Esophagus squamous epithelium (tissue), 5 donors: ENCODE measurements at regions not wholly inside any gene's neighbourhood (a gene's known extent, or its start where the extent isn't known, plus 50 kb on each side); places are given as distances from the start of the nearest gene placed in this dataset.
"Not testable (repeated sequence)": the region's sequence is repeated elsewhere in the genome, so short reads cannot be mapped to it uniquely, and the experiment has no call there.

ENCODE experiments used
- DNase-seq: peaks from one replicate; lab custom pipeline; 2025; lab: John Stamatoyannopoulos, UW
- H3K27ac ChIP-seq, 4 donors: fragments of 200-600 bp; sonication (generic); one replicate each; pipeline ENCODE4 v1.5.1; 2016 to 2019; ENCODE audit warnings: mild to moderate bottlenecking in 1 of 4
- H3K27me3 ChIP-seq, 4 donors: fragments of 200-600 bp; sonication (generic); 1 replicate in 3 of 4; 2 replicates in 1 of 4; pipeline versions ENCODE4 v1.5.1 to v1.6.0; 2017 to 2021; ENCODE audit warnings: antibody characterized with exemption in 1 of 4
- H3K36me3 ChIP-seq, 3 donors: fragments of 200-600 bp; sonication (generic); one replicate each; pipeline ENCODE4 v1.5.1; 2016 to 2019
- H3K4me1 ChIP-seq, 3 donors: fragments of 200-600 bp; sonication (generic); one replicate each; pipeline ENCODE4 v1.5.1; 2017 to 2019
- H3K4me3 ChIP-seq, 4 donors: fragments of 200-600 bp; sonication (generic); 1 replicate in 3 of 4; 2 replicates in 1 of 4; pipeline ENCODE4 v1.5.1; 2016 to 2019; ENCODE audit warnings: mild to moderate bottlenecking in 2 of 4, moderate library complexity in 1 of 4
- H3K9me3 ChIP-seq, 3 donors: fragments of 200-600 bp; sonication (generic); one replicate each; pipeline ENCODE4 v1.5.1; 2016 to 2019
- POLR2A ChIP-seq, 4 donors: fragments of 450-650 bp; IDR thresholded peaks; one replicate each; pipeline ENCODE4 v1.6.1; 2017; ENCODE audit warnings: antibody characterized with exemption in 4 of 4, mild to moderate bottlenecking in 4 of 4, moderate library complexity in 3 of 4
- WGBS, 2 donors: methylation state at CpG; one replicate each; pipeline ENCODE4 v1.1.5; 2018; 5-methylcytosine and 5-hydroxymethylcytosine counted together
- intact Hi-C: fragments of 100-400 bp; cut with DNase I; formaldehyde crosslinking; loops from one replicate; pipeline ENCODE4 v1.15.0; 2022
- TF ChIP-seq, protein P1 (sequence below), 6 experiments: fragments of 450-650 bp in 4 of 6; fragments of 200-600 bp in 2 of 6; sonication (generic) in 2 of 6; IDR thresholded peaks; one replicate each; pipeline ENCODE4 v1.5.1; 2016 to 2019; ENCODE audit warnings: antibody characterized with exemption in 6 of 6, mild to moderate bottlenecking in 4 of 6, moderate library complexity in 4 of 6
- donor health status: DM: yes; HTN: yes; CAD: no.

DNA sequence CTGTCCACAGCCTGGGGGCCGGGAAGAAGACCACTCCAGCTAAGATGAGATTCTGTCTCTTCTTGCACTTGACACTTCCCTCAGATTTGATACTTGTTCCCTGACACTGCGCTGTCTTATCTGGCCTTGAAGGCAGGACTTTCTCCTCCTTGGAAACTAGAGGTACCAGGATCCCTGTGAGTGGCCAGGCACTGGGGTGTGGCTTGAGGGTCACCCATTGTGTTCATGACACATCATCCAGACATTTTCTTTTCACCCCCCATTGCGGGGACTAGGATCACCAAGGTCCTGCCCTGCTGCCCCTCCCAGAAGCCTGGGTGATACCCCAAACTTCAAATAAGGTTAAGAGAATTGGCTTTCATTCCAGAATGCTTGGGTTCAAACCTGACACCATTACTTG lies 103.3 kb downstream of the NDFIP1 start:
- Histone ChIP-seq H3K36me3 (no peaks in the 10 kb centered on the region), H3K9me3 (no peaks in the 10 kb centered on the region), H3K4me3 (no peak overlapping the region), H3K27me3 (no peaks in the 10 kb centered on the region), H3K4me1 (peaks cover 0 to 13% (median 4%) of the 10 kb centered on the region in 3 donors), H3K27ac (no peak overlapping the region)
- TF ChIP-seq, protein P1, sequence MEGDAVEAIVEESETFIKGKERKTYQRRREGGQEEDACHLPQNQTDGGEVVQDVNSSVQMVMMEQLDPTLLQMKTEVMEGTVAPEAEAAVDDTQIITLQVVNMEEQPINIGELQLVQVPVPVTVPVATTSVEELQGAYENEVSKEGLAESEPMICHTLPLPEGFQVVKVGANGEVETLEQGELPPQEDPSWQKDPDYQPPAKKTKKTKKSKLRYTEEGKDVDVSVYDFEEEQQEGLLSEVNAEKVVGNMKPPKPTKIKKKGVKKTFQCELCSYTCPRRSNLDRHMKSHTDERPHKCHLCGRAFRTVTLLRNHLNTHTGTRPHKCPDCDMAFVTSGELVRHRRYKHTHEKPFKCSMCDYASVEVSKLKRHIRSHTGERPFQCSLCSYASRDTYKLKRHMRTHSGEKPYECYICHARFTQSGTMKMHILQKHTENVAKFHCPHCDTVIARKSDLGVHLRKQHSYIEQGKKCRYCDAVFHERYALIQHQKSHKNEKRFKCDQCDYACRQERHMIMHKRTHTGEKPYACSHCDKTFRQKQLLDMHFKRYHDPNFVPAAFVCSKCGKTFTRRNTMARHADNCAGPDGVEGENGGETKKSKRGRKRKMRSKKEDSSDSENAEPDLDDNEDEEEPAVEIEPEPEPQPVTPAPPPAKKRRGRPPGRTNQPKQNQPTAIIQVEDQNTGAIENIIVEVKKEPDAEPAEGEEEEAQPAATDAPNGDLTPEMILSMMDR (IDR thresholded peaks at IDR 0.05), result no peak
- no peak for TF ChIP-seq POLR2A (IDR thresholded peaks at IDR 0.05)
- WGBS, 2 donors, result 72 to 82% methylated on average over 3 of the region's 3 CpGs
- intact Hi-C loops, result no loop called here
- no peak for DNase-seq

DNA sequence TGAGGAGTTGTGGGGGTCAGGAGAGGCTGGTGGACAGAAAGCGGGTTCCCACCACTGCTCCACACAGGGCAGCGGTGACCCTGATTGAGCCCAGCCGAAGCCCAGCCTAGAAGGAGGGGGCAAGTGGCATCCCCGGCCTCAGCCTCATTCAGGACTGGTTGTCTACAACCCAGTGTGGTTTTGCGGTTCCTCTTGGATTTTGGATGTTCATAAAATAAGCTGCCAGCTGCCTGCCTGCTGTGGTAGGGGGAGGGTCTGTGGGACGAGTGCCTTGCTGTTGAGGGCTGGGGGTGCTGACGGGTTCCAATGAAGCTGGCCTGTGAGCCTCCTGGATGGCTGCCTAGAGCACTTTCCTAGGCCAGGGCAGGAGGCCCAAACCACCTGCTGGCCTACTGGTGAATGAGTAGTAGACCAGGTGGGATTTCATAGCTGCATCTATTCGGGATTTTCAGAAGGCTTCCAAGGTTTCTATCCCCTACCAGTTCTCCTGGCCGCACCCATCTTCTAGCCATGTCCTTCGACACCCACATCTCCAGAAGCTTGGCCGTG lies 102.4 kb downstream of the NDFIP1 start:
- Histone ChIP-seq H3K27me3 (no peaks in the 10 kb centered on the region), H3K4me3 (no peak overlapping the region), H3K36me3 (no peaks in the 10 kb centered on the region), H3K4me1 (peaks cover 0 to 4% (median 0%) of the 10 kb centered on the region in 3 donors), H3K9me3 (no peaks in the 10 kb centered on the region), H3K27ac (no peak overlapping the region)
- intact Hi-C loops, result no loop called here
- 93 to 94% methylated on average over 9 of the region's 11 CpGs for WGBS, 2 donors
- TF ChIP-seq, protein P1 (IDR thresholded peaks at IDR 0.05), result no peak
- TF ChIP-seq POLR2A (IDR thresholded peaks at IDR 0.05), result no peak
- DNase-seq, result no peak

DNA sequence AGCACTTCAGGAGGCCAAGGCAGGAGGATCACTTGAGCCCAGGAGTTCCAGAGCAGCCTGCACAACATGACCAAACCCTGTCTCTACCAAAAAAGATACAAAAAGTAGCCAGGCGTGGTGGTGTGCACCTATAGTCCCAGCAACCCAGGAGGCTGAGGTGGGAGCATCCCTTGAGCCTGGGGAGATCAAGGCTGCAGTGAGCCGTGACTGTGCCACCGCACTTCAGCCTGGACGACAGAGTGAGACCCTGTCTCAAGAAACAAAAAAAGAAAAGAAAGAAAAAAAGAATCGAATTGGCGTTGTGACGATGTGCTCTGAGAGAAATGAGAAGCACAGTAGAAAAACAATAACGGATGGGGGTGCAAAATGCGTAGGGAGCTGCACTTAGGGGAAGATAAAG lies 101.4 kb downstream of the NDFIP1 start:
- WGBS, 2 donors, result 82 to 95% methylated on average over 9 of the region's 9 CpGs

DNA sequence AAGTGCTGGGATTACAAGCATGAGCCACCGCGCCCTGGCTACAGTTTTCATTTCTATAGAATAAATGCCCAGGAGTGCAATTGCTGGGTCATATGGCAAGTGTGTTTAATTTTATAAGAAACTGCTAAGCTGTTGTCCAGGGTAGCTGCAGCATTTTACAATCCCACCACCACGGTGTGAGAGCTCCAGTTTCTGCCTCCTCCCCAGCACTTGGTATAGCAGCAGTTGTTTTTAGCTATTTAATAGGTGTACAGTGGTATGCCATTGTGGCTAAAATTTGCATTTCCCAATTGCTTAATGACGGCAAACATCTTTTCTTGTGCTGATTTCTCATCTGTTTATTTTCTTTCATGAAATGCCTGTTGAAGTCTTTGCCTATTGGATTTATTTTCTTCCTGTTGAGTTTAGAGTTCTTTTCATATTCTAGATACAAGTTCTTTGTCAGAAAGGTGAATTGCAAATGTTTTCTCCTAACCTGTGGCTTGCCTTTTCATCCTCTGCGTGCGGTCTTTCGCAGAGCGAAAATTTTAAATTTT lies 100.3 kb downstream of the NDFIP1 start:
- Histone ChIP-seq H3K9me3 (no peaks in the 10 kb centered on the region), H3K4me3 (no peak overlapping the region), H3K36me3 (no peaks in the 10 kb centered on the region), H3K27me3 (no peaks in the 10 kb centered on the region), H3K27ac (no peak overlapping the region), H3K4me1 (no peaks in the 10 kb centered on the region)
- intact Hi-C loops, result no loop called here
- no peak for DNase-seq
- 76 to 79% methylated on average over 8 of the region's 8 CpGs for WGBS, 2 donors
- TF ChIP-seq, protein P1 (IDR thresholded peaks at IDR 0.05), result no peak
- TF ChIP-seq POLR2A (IDR thresholded peaks at IDR 0.05), result no peak

More for the DNA sequence above, 101.4 kb downstream of the NDFIP1 start:
- Histone ChIP-seq H3K27ac (no peak overlapping the region), H3K4me1 (no peaks in the 10 kb centered on the region), H3K4me3 (no peak overlapping the region), H3K27me3 (no peaks in the 10 kb centered on the region), H3K36me3 (no peaks in the 10 kb centered on the region), H3K9me3 (no peaks in the 10 kb centered on the region)
- TF ChIP-seq POLR2A (IDR thresholded peaks at IDR 0.05), result no peak
- TF ChIP-seq, protein P1 (IDR thresholded peaks at IDR 0.05), result no peak
- intact Hi-C loops, result no loop called here
- DNase-seq, result no peak

DNA sequence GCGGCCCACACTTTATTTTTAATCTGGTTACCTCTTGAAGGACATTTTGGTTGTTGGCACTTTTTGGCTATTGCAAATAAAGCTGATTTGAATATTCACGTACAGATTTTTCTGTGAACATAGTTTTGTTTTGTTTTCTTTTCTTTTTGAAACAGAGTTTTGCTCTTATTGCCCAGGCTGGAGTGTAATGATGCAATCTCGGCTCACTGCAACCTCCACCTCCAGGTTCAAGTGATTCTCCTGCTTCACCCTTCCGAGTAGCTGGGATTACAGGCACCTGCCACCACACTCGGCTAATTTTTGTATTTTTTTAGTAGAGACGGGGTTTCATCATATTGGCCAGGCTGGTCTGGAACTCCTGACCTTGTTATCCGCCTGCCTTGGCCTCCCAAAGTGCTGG lies 99.7 kb downstream of the NDFIP1 start:
- H3K36me3 ChIP-seq, intact Hi-C loops, H3K9me3 ChIP-seq, DNase-seq, H3K4me3 ChIP-seq, H3K4me1 ChIP-seq, H3K27me3 ChIP-seq, H3K27ac ChIP-seq: not testable (repeated sequence)
- WGBS, 2 donors, result 76 to 80% methylated on average over 6 to 7 of the region's 7 CpGs
